ENCODE measurements at regions not wholly inside any gene's neighbourhood (a gene's known extent, or its start where the extent isn't known, plus 50 kb on each side); places are given as distances from the start of the nearest gene placed in this dataset.
"Not testable (repeated sequence)": the region's sequence is repeated elsewhere in the genome, so short reads cannot be mapped to it uniquely, and the experiment has no call there.

DNA sequence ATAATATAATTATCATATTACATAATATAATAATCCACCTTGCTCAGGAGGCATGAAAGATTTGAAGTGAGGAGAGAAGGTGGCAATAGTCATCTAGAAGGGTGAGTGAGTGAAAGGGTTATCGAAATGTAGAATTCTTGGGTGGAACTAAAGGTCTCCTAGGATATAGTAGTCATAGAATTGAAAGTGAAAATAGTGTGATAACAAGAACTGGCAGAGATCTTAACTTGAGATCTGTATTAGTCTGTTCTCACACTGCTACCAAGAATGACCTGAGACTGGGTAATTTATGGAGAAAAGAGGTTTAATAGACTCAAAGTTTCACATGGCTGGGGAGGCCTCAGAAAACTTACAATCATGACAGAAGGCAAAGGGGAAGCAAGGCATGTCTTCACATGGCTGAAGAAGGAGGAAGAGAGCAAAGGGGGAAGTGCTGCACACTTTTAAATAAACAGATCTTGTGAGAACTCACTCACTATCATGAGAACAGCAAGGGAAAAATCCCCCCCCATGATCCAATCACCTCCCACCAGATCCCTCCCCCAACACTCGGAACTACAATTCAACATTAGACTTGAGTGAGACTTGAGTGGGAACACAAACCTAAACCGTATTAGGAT is 351.5 kb downstream of the NR4A2 start:
- peaks cover 2% of the 10 kb centered on the region for H3K36me3 Mint-ChIP-seq (ENCODE audit: low read depth)
- peaks cover 4% of the 10 kb centered on the region for H3K4me1 Mint-ChIP-seq
- WGBS, 2 experiments (ENCODE audit: insufficient coverage in 1 of 2, insufficient read length in 1 of 2), result 92 to 93% methylated on average over 2 to 3 of the region's 3 CpGs
- DNase-seq, result no peak
- no peaks in the 10 kb centered on the region for H3K36me3 ChIP-seq (ENCODE audit: control insufficient read depth, insufficient read depth, low read length)
- no peak overlapping the region for H3K4me3 ChIP-seq (ENCODE audit: low read length)
- H3K27ac Mint-ChIP-seq, result no peak overlapping the region
- H3K27me3 Mint-ChIP-seq (ENCODE audit: insufficient read depth), result no peaks in the 10 kb centered on the region
- no peak overlapping the region for H3K9ac ChIP-seq (ENCODE audit: extremely low read depth, low read length, poor library complexity, severe bottlenecking)
- no peaks in the 10 kb centered on the region for H3K27me3 ChIP-seq (ENCODE audit: control insufficient read depth, insufficient read depth, low read length, poor library complexity, severe bottlenecking)
- TF ChIP-seq, protein P1, sequence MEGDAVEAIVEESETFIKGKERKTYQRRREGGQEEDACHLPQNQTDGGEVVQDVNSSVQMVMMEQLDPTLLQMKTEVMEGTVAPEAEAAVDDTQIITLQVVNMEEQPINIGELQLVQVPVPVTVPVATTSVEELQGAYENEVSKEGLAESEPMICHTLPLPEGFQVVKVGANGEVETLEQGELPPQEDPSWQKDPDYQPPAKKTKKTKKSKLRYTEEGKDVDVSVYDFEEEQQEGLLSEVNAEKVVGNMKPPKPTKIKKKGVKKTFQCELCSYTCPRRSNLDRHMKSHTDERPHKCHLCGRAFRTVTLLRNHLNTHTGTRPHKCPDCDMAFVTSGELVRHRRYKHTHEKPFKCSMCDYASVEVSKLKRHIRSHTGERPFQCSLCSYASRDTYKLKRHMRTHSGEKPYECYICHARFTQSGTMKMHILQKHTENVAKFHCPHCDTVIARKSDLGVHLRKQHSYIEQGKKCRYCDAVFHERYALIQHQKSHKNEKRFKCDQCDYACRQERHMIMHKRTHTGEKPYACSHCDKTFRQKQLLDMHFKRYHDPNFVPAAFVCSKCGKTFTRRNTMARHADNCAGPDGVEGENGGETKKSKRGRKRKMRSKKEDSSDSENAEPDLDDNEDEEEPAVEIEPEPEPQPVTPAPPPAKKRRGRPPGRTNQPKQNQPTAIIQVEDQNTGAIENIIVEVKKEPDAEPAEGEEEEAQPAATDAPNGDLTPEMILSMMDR (conservative IDR thresholded peaks at IDR 0.05), result no peak
- H3K4me1 ChIP-seq (ENCODE audit: control insufficient read depth, insufficient read depth, low read length), result no peaks in the 10 kb centered on the region
- no peaks in the 10 kb centered on the region for H3K9me3 ChIP-seq (ENCODE audit: control insufficient read depth, low read length)
- no peak overlapping the region for H3K4me3 Mint-ChIP-seq
- no peaks in the 10 kb centered on the region for H3K9me3 Mint-ChIP-seq
- H3K27ac ChIP-seq (ENCODE audit: low read depth, low read length), result no peak overlapping the region

DNA sequence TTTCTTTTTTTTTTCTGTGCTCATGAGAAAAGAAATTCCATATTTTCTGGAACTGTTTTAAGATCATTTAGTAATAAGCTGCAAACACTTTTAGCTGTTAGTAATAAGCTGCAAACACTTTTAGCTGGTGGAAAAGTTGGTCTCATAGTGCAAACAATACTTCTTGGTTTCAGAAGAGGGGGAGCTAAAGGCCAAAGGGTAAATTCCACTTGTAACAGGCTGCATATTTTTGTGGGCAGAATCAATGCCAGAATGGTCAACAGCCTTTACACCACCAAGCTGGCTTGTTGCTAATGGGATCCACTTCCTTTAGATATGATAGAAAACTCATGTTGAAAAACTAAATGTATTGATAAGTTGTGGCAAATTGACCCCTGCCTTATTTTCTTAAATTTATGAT is 356.8 kb downstream of the NR4A2 start:
- Histone ChIP-seq H3K27ac (ENCODE audit: low read depth, low read length) (peak overlapping the region; percentile 40), H3K36me3 (ENCODE audit: control insufficient read depth, insufficient read depth, low read length) (no peaks in the 10 kb centered on the region), H3K27me3 (ENCODE audit: control insufficient read depth, insufficient read depth, low read length, poor library complexity, severe bottlenecking) (no peaks in the 10 kb centered on the region), H3K9ac (ENCODE audit: extremely low read depth, low read length, poor library complexity, severe bottlenecking) (no peak overlapping the region), H3K4me3 (ENCODE audit: low read length) (no peak overlapping the region), H3K9me3 (ENCODE audit: control insufficient read depth, low read length) (no peaks in the 10 kb centered on the region), H3K4me1 (ENCODE audit: control insufficient read depth, insufficient read depth, low read length) (peaks cover 8% of the 10 kb centered on the region)
- TF ChIP-seq, protein P1 (conservative IDR thresholded peaks at IDR 0.05), result no peak
- Mint-ChIP-seq H3K27ac (no peak overlapping the region), H3K9me3 (peaks cover 3% of the 10 kb centered on the region), H3K4me3 (no peak overlapping the region), H3K27me3 (ENCODE audit: insufficient read depth) (peaks cover 3% of the 10 kb centered on the region), H3K4me1 (peaks cover 24% of the 10 kb centered on the region), H3K36me3 (ENCODE audit: low read depth) (peaks cover 2% of the 10 kb centered on the region)
- no peak for DNase-seq

DNA sequence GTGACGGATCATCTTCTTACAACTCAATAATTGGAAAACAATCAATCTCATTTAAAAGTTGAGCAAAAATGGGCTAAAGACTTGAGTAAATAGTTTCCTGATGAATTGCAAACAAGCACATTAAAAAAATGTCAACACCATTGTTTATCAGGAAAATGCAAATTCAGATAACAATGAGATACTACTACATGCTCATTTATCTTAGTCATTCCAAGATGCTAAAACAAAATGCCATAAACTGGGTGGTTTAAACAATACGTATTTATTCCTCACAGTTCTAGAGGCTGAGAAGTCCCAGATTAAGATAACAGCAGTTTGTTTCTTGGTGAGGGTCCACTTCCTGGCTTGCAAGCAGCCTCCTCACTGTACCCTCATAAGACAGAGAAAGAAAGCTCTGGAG is 359.6 kb downstream of the NR4A2 start:
- H3K4me3 Mint-ChIP-seq, result no peak overlapping the region
- peaks cover 3% of the 10 kb centered on the region for H3K27me3 Mint-ChIP-seq (ENCODE audit: insufficient read depth)
- WGBS, 2 experiments (ENCODE audit: insufficient coverage in 1 of 2, insufficient read length in 1 of 2), result 39% methylated on average over 1 of the region's 2 CpGs; no CpG with 5 or more reads in 1 of the 2 experiments
- H3K4me1 Mint-ChIP-seq, result peaks cover 24% of the 10 kb centered on the region
- no peaks in the 10 kb centered on the region for H3K36me3 Mint-ChIP-seq (ENCODE audit: low read depth)
- peaks cover 8% of the 10 kb centered on the region for H3K4me1 ChIP-seq (ENCODE audit: control insufficient read depth, insufficient read depth, low read length)
- H3K27ac Mint-ChIP-seq, result no peak overlapping the region
- no peak for DNase-seq
- H3K36me3 ChIP-seq (ENCODE audit: control insufficient read depth, insufficient read depth, low read length), result no peaks in the 10 kb centered on the region
- H3K27me3 ChIP-seq (ENCODE audit: control insufficient read depth, insufficient read depth, low read length, poor library complexity, severe bottlenecking), result no peaks in the 10 kb centered on the region
- no peak overlapping the region for H3K4me3 ChIP-seq (ENCODE audit: low read length)
- H3K9me3 Mint-ChIP-seq, result peaks cover 4% of the 10 kb centered on the region
- H3K9ac ChIP-seq (ENCODE audit: extremely low read depth, low read length, poor library complexity, severe bottlenecking), result no peak overlapping the region
- H3K9me3 ChIP-seq (ENCODE audit: control insufficient read depth, low read length), result no peaks in the 10 kb centered on the region
- TF ChIP-seq, protein P1 (conservative IDR thresholded peaks at IDR 0.05), result no peak
- H3K27ac ChIP-seq (ENCODE audit: low read depth, low read length), result no peak overlapping the region

DNA sequence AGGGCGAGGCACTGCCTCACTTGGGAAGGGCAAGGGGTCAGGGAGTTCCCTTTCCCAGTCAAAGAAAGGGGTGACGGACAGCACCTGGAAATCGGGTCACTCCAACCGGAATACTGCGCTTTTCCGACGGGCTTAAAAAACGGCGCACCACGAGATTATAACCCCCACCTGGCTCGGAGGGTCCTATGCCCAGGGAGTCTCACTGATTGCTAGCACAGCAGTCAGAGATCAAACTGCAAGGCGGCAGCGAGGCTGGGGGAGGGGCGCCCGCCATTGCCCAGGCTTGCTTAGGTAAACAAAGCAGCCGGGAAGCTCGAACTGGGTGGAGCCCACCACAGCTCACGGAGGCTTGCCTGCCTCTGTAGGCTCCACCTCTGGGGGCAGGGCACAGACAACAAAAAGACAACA is 366.5 kb downstream of the NR4A2 start:
- WGBS, 2 experiments (ENCODE audit: insufficient coverage in 1 of 2, insufficient read length in 1 of 2), result 82 to 90% methylated on average over 2 to 16 of the region's 18 CpGs

More for the DNA sequence above, 366.5 kb downstream of the NR4A2 start:
- H3K9ac ChIP-seq (ENCODE audit: extremely low read depth, low read length, poor library complexity, severe bottlenecking); H3K27me3 ChIP-seq (ENCODE audit: control insufficient read depth, insufficient read depth, low read length, poor library complexity, severe bottlenecking); H3K4me3 ChIP-seq (ENCODE audit: low read length); H3K4me1 ChIP-seq (ENCODE audit: control insufficient read depth, insufficient read depth, low read length); H3K9me3 ChIP-seq (ENCODE audit: control insufficient read depth, low read length); H3K27me3 Mint-ChIP-seq (ENCODE audit: insufficient read depth); H3K4me1 Mint-ChIP-seq; H3K36me3 ChIP-seq (ENCODE audit: control insufficient read depth, insufficient read depth, low read length); H3K27ac ChIP-seq (ENCODE audit: low read depth, low read length); H3K36me3 Mint-ChIP-seq (ENCODE audit: low read depth): not testable (repeated sequence)
- DNase-seq, result peak; percentile 55
- Mint-ChIP-seq H3K9me3 (peaks cover 12% of the 10 kb centered on the region), H3K4me3 (peak overlapping the region; percentile 78), H3K27ac (peak overlapping the region; percentile 95)

Measured in endodermal cell (in vitro differentiated cells).